Natural killer cell (primary cell): ENCODE measurements at regions not wholly inside any gene's neighbourhood (a gene's known extent, or its start where the extent isn't known, plus 50 kb on each side); places are given as distances from the start of the nearest gene placed in this dataset.

Experiments used
- ATAC-seq, 3 donors: fragments of 150-1000 bp in 2 of 3; fragments of 200-7000 bp in 1 of 3; cut with Tn5 transposase; 1 replicate in 1 of 3; 2 replicates in 2 of 3; pipeline ENCODE4 v1.10.0; 2021; ENCODE audit warnings: mild to moderate bottlenecking in 2 of 3, moderate library complexity in 2 of 3
- DNase-seq, 2 donors: peaks; one replicate each; pipeline versions ENCODE4 v3.0.0 to v3.0.0-alpha.2; 2013 to 2021; ENCODE audit warnings: mixed read lengths in 1 of 2
- H3K27ac ChIP-seq: one replicate; pipeline ENCODE4 v1.5.1; 2013; ENCODE audit warnings: mild to moderate bottlenecking, low read length
- H3K27me3 ChIP-seq: one replicate; pipeline ENCODE4 v1.6.1; 2013; ENCODE audit warnings: low read length; ENCODE audit not compliant: control insufficient read depth, insufficient read depth
- H3K36me3 ChIP-seq: one replicate; pipeline ENCODE4 v1.6.1; 2013; ENCODE audit warnings: low read length; ENCODE audit not compliant: control insufficient read depth, insufficient read depth
- H3K4me1 ChIP-seq: one replicate; pipeline ENCODE4 v1.6.1; 2013; ENCODE audit warnings: low read length; ENCODE audit not compliant: control insufficient read depth, insufficient read depth
- H3K4me3 ChIP-seq: one replicate; pipeline ENCODE4 v1.5.1; 2013; ENCODE audit warnings: low read length
- H3K9me3 ChIP-seq: one replicate; pipeline ENCODE4 v1.6.1; 2013; ENCODE audit warnings: low read length; ENCODE audit not compliant: control insufficient read depth, insufficient read depth
- H3K27ac Mint-ChIP-seq, 2 donors: one replicate each; pipeline ENCODE4 v1.8.0; 2022; ENCODE audit warnings: mild to moderate bottlenecking in 2 of 2, mixed read lengths in 2 of 2, moderate library complexity in 1 of 2
- H3K27me3 Mint-ChIP-seq, 2 donors: one replicate each; pipeline ENCODE4 v1.8.0; 2022; ENCODE audit warnings: low read depth in 2 of 2, mixed read lengths in 2 of 2
- H3K36me3 Mint-ChIP-seq: one replicate; pipeline ENCODE4 v1.8.0; 2022; ENCODE audit warnings: mixed read lengths
- H3K4me1 Mint-ChIP-seq, 2 donors: one replicate each; pipeline ENCODE4 v1.8.0; 2022; ENCODE audit warnings: mixed read lengths in 2 of 2
- H3K4me3 Mint-ChIP-seq: one replicate; pipeline ENCODE4 v1.8.0; 2022; ENCODE audit warnings: mild to moderate bottlenecking, moderate library complexity, mixed read lengths
- H3K9me3 Mint-ChIP-seq, 2 donors: one replicate each; pipeline ENCODE4 v1.8.0; 2022; ENCODE audit warnings: mixed read lengths in 2 of 2
- WGBS: methylation state at CpG from one replicate; pipeline ENCODE4 v1.1.7; 2013; ENCODE audit warnings: missing lambda C conversion rate; ENCODE audit not compliant: insufficient coverage; 5-methylcytosine and 5-hydroxymethylcytosine counted together
- intact Hi-C: fragments of 100-400 bp; cut with micrococcal nuclease; formaldehyde crosslinking; loops from one replicate; pipeline ENCODE4 v1.14.2; 2022
- TF ChIP-seq, protein P1 (sequence below): fragments of 200-600 bp; IDR thresholded peaks from one replicate; pipeline ENCODE4 v1.8.0; 2022; ENCODE audit warnings: antibody characterized with exemption

DNA sequence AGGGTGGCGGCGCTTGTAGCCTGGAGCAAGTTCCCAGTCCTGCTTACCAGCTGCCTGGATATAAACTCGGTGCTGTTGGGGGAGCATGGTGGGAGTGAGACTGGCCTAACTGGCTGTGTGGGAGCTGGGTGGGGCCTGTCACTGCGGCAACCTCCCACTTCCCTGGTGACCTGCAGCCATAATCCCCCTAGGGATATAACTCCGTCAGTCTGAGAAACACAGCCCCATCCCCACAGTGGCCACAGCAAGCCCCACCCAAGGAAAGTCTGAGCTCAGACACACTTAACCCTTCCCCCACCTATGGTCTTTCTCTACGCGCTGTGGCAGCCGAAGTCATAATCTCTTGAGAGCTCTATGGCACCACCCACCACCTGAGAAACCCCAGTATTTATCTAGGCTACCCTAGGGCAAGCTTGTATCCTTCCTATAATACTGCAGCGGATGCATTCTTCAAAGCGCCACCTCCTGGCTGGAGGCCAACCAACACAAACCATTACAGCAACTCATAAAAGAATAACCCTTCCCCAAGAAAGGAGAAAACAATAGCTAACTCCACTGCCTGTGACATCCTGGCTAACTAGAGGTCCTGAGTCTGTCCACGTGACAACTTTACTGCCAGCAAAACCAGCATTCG lies 57.4 kb downstream of the ZNF648 start:
- no peak for ATAC-seq
- Histone ChIP-seq H3K9me3 (no peaks in the 10 kb centered on the region), H3K36me3 (no peaks in the 10 kb centered on the region), H3K4me3 (no peak overlapping the region), H3K27ac (no peak overlapping the region), H3K27me3 (no peaks in the 10 kb centered on the region), H3K4me1 (no peaks in the 10 kb centered on the region)
- peaks cover 0 to 2% of the 10 kb centered on the region in 2 donors for H3K9me3 Mint-ChIP-seq
- H3K27me3 Mint-ChIP-seq: peaks cover 4 to 20% of the 10 kb centered on the region in 2 donors
- no peak overlapping the region for H3K4me3 Mint-ChIP-seq
- H3K36me3 Mint-ChIP-seq: no peaks in the 10 kb centered on the region
- no peak for DNase-seq
- 94% methylated on average over 11 of the region's 12 CpGs for WGBS
- H3K4me1 Mint-ChIP-seq: no peaks in the 10 kb centered on the region
- intact Hi-C loops: no loop called here
- TF ChIP-seq, protein P1, sequence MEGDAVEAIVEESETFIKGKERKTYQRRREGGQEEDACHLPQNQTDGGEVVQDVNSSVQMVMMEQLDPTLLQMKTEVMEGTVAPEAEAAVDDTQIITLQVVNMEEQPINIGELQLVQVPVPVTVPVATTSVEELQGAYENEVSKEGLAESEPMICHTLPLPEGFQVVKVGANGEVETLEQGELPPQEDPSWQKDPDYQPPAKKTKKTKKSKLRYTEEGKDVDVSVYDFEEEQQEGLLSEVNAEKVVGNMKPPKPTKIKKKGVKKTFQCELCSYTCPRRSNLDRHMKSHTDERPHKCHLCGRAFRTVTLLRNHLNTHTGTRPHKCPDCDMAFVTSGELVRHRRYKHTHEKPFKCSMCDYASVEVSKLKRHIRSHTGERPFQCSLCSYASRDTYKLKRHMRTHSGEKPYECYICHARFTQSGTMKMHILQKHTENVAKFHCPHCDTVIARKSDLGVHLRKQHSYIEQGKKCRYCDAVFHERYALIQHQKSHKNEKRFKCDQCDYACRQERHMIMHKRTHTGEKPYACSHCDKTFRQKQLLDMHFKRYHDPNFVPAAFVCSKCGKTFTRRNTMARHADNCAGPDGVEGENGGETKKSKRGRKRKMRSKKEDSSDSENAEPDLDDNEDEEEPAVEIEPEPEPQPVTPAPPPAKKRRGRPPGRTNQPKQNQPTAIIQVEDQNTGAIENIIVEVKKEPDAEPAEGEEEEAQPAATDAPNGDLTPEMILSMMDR: no peak
- no peak overlapping the region for H3K27ac Mint-ChIP-seq

DNA sequence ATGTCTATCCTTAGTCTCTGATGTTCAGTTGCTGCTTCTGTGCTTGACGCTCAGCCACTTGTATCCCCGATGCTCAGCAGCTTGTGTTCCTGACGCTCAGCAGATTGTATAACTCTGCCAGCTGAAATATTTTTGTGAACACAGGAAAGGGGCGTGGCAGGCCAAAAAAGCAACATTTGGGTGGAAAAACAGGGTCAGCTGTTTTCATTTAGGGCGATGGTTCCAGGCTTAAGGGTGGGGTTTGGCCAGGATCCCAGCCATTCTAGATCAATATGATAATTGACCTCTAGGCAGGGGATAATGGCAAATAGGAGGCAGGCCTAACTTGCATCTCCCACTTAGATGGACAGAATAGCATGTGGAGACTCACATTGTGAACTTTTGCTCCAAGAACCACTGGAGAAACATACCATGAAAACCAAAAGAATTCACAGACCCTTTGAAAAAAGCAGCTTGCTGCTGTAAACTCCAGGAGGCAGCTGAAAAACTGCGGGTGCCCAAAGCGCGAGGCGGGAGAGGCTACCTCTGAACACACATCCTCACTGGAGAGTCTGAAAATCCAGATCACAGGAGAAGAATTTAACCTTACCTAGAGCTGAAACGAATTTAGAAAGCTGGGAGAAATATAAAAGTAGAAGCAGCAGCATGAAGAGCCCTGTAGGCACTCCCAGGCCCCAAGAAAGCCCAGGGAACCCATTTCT lies 58.3 kb downstream of the ZNF648 start:
- H3K27me3 ChIP-seq: no peaks in the 10 kb centered on the region
- H3K4me3 ChIP-seq: no peak overlapping the region
- H3K36me3 ChIP-seq: no peaks in the 10 kb centered on the region
- no peaks in the 10 kb centered on the region for H3K9me3 ChIP-seq
- Mint-ChIP-seq H3K27me3 (peaks cover 4 to 20% of the 10 kb centered on the region in 2 donors), H3K27ac (no peak overlapping the region), H3K36me3 (no peaks in the 10 kb centered on the region), H3K4me3 (no peak overlapping the region), H3K4me1 (no peaks in the 10 kb centered on the region), H3K9me3 (peaks cover 0 to 4% of the 10 kb centered on the region in 2 donors)
- no peaks in the 10 kb centered on the region for H3K4me1 ChIP-seq
- no peak overlapping the region for H3K27ac ChIP-seq
- ATAC-seq: no peak
- intact Hi-C loops: no loop called here
- 90% methylated on average over 9 of the region's 10 CpGs for WGBS
- TF ChIP-seq, protein P1: no peak
- no peak for DNase-seq

DNA sequence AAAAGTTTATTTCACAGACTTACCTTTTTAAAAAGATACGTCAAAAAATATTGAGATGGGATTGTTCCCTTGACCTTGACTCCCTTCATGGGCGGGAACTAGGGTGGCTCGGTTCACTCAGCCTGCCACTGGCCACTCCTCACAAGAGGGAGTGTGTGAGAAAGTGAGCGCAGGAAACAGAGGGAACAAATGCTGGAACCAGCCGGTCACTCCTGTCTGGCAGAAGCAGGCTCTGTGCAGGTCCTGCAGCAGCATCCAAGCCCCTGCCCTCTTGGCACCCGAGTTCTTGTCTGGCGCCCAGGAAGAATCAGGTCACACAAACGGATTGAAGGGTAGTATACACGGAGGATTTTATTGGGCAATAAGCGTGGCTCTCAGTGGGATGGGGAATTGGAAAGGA lies 58.9 kb downstream of the ZNF648 start:
- H3K36me3 Mint-ChIP-seq: no peaks in the 10 kb centered on the region

More for the DNA sequence above, 58.9 kb downstream of the ZNF648 start:
- H3K36me3 ChIP-seq: no peaks in the 10 kb centered on the region
- no peak overlapping the region for H3K27ac ChIP-seq
- TF ChIP-seq, protein P1: no peak
- Mint-ChIP-seq H3K27me3 (peaks cover 4 to 20% of the 10 kb centered on the region in 2 donors), H3K4me3 (no peak overlapping the region), H3K27ac (no peak overlapping the region), H3K4me1 (no peaks in the 10 kb centered on the region), H3K9me3 (peaks cover 0 to 4% of the 10 kb centered on the region in 2 donors)
- no peak overlapping the region for H3K4me3 ChIP-seq
- H3K9me3 ChIP-seq: no peaks in the 10 kb centered on the region
- DNase-seq: no peak
- no peaks in the 10 kb centered on the region for H3K27me3 ChIP-seq
- WGBS: 81% methylated on average over 9 of the region's 10 CpGs
- intact Hi-C loops: no loop called here
- ATAC-seq: no peak
- no peaks in the 10 kb centered on the region for H3K4me1 ChIP-seq
